GM12878 (cell line): ENCODE measurements at regions not wholly inside any gene's neighbourhood (a gene's known extent, or its start where the extent isn't known, plus 50 kb on each side); places are given as distances from the start of the nearest gene placed in this dataset.

Source experiments
- CTCF ChIP-seq, 3 experiments: IDR thresholded peaks in 2 of 3; conservative IDR thresholded peaks in 1 of 3; 2 replicates each; pipeline ENCODE4 v1.5.1; 2011; ENCODE audit warnings: low read depth in 3 of 3, low read length in 3 of 3, mild to moderate bottlenecking in 3 of 3, control low read depth in 2 of 3, moderate library complexity in 2 of 3, inconsistent platforms in 1 of 3, mixed read lengths in 1 of 3; ENCODE audit not compliant: control insufficient read depth in 2 of 3, insufficient read depth in 1 of 3; ENCODE audit errors: extremely low read depth in 1 of 3
- EZH2 ChIP-seq: IDR thresholded peaks from 2 replicates; pipeline ENCODE4 v1.6.1; 2012; ENCODE audit warnings: low read depth, mild to moderate bottlenecking, control low read depth, inconsistent platforms, low read length, borderline replicate concordance; ENCODE audit not compliant: control insufficient read depth
- FOS ChIP-seq: IDR thresholded peaks from 3 replicates; pipeline ENCODE4 v1.6.1; 2011; ENCODE audit warnings: borderline replicate concordance; ENCODE audit not compliant: insufficient read length; ENCODE audit errors: extremely low read depth
- GABPA ChIP-seq: IDR thresholded peaks from 2 replicates; pipeline ENCODE4 v1.6.1; 2014; ENCODE audit warnings: antibody characterized with exemption, low read depth, mild to moderate bottlenecking, inconsistent platforms
- NFIC ChIP-seq: IDR thresholded peaks from 2 replicates; pipeline ENCODE4 v1.6.1; 2012; ENCODE audit warnings: low read depth, mild to moderate bottlenecking, inconsistent platforms, low read length, moderate library complexity
- SUZ12 ChIP-seq: fragments of 200-600 bp; sonication (generic); IDR thresholded peaks from one replicate; pipeline ENCODE4 v1.6.1; 2018; ENCODE audit warnings: antibody characterized with exemption, mild to moderate bottlenecking; ENCODE audit not compliant: unreplicated experiment

- TF ChIP-seq GABPA (no peak), NFIC (no peak), SUZ12 (no peak), EZH2 (no peak), FOS (no peak), CTCF (IDR thresholded peaks at IDR 0.05 in 2 of 3, conservative IDR thresholded peaks at IDR 0.05 in 1 of 3; ENCODE audit: control insufficient read depth in 2 of 3, extremely low read depth in 1 of 3, insufficient read depth in 1 of 3, low read depth in 3 of 3, low read length in 3 of 3) (no peak)
Observed at GRCh38 chr3:68402235-68402918, 530.0 kb downstream of the TAFA4 start.
